ENCODE measurements at regions not wholly inside any gene's neighbourhood (a gene's known extent, or its start where the extent isn't known, plus 50 kb on each side); places are given as distances from the start of the nearest gene placed in this dataset.

- peak in 1 of 2 donors; percentile 1 for DNase-seq (ENCODE audit: low read depth in 2 of 2)
Observed at GRCh38 chr2:5474716-5475115, 217.5 kb upstream of the SOX11 start.

GRCh38 chr2:5479265-5479928, 212.8 kb upstream of the SOX11 start:
- no peak for DNase-seq (ENCODE audit: low read depth in 2 of 2)

DNA sequence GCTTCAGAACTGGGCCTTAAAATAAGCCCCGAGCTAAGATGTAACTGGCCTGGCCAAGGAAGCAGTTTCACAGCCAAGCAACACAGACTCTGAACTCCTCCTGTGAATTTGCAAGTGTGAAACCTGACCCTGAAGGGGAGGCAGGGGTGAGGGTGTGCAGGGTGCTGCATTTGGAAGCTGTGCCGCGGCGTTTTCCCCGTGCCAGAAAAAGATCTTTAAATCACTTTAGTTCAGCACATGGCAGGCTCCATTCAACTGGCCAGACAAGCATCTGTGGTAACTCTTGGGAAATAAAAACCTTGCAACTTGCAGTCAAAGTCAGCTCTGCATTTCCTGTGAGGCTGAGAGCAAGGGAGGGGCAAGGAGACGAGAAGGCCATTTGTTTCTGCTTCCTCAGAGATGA, 209.3 kb upstream of the SOX11 start:
- DNase-seq (ENCODE audit: low read depth in 2 of 2), result no peak

DNA sequence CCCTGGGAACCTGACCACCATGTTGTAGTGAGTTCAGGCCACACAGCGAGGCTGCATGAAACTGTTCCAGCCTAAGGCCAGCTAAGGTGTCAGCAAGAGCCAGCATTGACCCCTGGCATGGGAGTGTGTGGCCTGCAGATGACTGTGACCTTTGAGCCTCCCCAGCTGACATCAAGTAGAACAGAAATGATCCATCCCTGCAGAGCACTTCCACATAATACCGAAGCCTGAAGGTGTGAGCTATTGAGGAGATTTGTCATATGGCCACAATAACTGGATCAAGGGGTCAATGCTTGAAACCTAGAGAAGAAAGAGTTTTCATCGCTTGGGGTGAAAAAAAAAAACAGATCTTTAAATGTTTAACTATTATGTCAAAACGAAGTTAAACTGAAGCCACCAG, 207.3 kb upstream of the SOX11 start:
- DNase-seq (ENCODE audit: low read depth in 2 of 2), result no peak

DNA sequence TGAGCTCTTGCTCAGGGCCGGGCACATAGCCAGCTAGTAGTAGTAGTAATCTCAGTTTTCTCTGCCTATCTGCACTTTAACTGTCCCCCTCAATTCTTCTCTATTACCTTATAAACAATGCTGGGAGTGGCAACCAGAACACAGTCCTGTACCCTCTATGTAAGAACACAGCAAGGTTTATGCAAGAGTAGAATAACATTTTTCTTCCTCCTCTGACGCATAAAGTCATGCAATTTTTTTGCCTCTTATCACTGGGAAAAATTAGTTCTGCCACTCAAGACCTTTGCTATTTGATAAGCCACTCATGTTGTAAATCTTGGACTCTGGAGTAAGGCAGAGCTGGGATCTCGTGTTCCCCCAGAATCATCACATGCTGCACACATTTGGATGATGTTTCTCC, 200.7 kb upstream of the SOX11 start:
- DNase-seq (ENCODE audit: low read depth in 2 of 2), result no peak

DNA sequence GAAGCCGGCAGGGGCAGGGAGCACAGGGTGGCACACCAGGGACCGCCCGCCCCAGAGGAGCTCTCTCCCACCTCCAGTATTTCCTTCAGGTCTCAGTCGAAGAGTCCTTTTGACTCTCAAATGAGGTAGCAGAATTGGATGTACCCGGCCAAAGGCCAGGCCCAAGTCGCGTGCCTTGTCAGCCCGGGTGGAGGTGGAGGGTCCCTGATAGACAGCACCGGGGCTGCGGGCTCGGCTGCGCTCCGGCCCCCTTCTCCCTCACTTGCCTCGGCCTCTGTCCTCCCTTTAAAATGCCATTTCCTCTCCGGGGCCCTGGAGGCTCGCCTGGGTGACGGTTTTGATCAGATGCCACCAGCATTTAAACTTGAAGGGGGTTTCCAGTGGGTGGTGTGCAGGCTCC, 198.9 kb upstream of the SOX11 start:
- DNase-seq (ENCODE audit: low read depth in 2 of 2), result no peak

- no peak for DNase-seq (ENCODE audit: low read depth in 2 of 2)
Observed at GRCh38 chr2:5494212-5494611, 198.0 kb upstream of the SOX11 start.

GRCh38 chr2:5495586-5495985, 196.6 kb upstream of the SOX11 start:
- DNase-seq (ENCODE audit: low read depth in 2 of 2), result no peak

- no peak for DNase-seq (ENCODE audit: low read depth in 2 of 2)
Observed at GRCh38 chr2:5497874-5498273, 194.3 kb upstream of the SOX11 start.

DNA sequence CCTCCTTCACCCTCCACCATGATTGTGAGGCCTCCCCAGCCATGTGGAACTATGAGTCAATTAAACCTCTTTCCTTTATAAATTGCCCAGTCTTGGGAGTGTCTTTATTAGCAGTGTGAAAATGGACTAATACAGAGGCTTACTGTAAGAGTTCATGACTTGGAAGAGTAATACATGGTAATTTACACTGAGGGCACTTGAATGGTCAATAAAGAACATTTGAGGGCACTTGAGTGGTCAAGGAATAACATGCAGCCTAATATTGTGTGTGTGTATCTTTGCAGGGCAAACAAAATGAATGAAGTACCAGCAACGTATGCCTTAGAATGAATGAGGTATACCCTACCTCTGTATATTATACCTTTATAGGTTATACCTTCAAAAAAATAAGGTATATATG, 190.4 kb upstream of the SOX11 start:
- DNase-seq (ENCODE audit: low read depth in 2 of 2), result no peak

DNA sequence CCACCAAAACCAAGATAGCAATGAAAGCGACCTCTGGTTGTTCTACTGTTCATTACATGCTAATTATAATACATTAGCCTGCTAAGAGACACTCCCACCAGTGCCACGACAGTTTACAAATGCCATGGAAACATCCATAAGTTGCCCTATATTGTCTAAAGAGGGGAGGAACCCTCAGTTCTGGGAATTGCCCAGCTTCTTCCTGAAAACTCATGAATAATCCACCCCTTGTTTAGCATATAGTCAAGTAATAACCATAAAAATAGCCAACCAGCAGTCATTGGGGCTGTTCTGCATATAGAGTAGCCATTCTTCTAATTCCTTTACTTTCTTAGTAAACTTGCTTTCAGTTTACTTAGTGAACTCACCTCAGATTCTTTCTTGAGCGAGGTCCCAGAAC, 189.8 kb upstream of the SOX11 start:
- no peak for DNase-seq (ENCODE audit: low read depth in 2 of 2)

- no peak for DNase-seq (ENCODE audit: low read depth in 2 of 2)
Observed at GRCh38 chr2:5504756-5505155, 187.4 kb upstream of the SOX11 start.

GRCh38 chr2:5507367-5507766, 184.8 kb upstream of the SOX11 start:
- no peak for DNase-seq (ENCODE audit: low read depth in 2 of 2)

GRCh38 chr2:5509362-5509761, 182.8 kb upstream of the SOX11 start:
- DNase-seq (ENCODE audit: low read depth in 2 of 2), result no peak

DNA sequence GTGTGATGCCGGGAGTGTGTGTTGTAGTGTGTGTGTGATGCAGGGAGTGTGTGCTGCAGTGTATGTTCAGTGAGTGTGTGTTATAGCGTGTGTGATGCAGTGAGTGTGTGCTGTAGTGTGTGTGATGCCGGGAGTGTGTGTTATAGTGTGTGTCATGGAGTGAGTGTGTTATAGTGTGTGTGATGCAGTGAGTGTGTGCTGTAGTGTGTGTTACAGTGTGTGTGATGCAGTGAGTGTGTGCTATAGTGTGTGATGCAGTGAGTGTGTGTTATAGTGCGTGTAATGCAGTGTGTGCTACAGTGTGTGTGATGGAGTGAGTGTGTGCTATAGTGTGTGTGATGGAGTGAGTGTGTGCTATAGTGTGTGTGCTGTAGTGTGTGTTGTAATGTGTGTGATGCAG, 182.1 kb upstream of the SOX11 start:
- no peak for DNase-seq (ENCODE audit: low read depth in 2 of 2)

- DNase-seq (ENCODE audit: low read depth in 2 of 2), result no peak
Observed at GRCh38 chr2:5515693-5516092, 176.5 kb upstream of the SOX11 start.

DNA sequence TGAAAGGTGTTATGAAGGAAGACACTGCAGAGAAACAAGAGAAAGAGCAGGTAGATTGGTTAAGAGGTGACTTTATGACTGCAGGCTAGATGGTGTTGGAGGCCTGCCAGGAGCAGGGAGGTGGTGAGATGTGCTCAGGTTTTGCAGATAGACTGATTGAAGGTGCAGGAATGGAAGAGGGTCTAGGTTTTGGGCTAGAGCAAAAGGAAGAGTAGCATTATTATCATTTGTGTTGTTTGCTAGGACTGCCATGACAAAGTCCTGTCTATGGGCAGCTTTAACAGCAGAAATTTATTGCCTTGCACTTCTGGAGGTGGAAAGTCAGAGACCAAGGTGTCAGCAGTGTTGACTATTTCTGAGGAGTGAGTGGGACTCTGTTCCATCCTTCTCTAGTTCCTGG, 172.9 kb upstream of the SOX11 start:
- no peak for DNase-seq (ENCODE audit: low read depth in 2 of 2)

- no peak for DNase-seq (ENCODE audit: low read depth in 2 of 2)
Observed at GRCh38 chr2:5520463-5520972, 171.7 kb upstream of the SOX11 start.

DNA sequence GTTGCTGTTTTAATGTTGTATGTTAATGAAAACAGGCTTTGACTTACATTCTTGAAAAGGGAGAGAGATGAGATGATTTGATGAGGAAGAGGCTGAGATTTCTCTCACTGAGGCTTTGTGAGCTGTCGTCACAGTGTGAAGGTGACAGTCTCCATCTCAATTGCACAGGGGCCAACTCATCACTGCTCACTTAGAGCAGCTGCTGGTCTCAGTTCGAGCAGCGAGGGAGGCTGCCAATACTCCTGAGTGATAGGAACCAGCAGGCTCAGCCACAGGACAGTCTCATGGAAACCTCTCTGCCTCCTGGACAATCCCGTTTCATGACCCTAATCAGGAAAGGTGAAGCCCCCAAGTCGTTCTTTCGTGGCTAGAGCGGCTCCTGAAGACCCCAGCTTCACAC, 170.7 kb upstream of the SOX11 start:
- no peak for DNase-seq (ENCODE audit: low read depth in 2 of 2)

DNA sequence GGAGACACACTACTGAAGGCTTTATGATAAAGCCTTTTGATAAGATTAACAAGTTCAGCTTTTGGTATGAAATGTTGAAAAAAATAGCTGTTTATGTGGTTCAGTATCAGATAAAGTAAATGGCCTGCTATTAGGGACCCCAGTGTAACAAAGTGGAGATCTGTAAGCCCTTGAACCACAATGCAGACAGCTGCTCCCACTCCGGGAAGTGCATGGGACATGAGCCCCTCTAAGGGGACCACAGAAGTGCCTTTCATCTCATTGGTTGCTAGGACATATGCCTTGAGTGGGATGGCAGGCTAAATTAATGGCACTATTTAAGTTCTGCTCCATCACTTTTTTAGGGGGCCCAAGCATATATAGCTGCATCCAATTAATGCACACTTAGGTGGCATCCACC, 167.6 kb upstream of the SOX11 start:
- DNase-seq (ENCODE audit: low read depth in 2 of 2), result no peak

- no peak for DNase-seq (ENCODE audit: low read depth in 2 of 2)
Observed at GRCh38 chr2:5528706-5529105, 163.5 kb upstream of the SOX11 start.

DNA sequence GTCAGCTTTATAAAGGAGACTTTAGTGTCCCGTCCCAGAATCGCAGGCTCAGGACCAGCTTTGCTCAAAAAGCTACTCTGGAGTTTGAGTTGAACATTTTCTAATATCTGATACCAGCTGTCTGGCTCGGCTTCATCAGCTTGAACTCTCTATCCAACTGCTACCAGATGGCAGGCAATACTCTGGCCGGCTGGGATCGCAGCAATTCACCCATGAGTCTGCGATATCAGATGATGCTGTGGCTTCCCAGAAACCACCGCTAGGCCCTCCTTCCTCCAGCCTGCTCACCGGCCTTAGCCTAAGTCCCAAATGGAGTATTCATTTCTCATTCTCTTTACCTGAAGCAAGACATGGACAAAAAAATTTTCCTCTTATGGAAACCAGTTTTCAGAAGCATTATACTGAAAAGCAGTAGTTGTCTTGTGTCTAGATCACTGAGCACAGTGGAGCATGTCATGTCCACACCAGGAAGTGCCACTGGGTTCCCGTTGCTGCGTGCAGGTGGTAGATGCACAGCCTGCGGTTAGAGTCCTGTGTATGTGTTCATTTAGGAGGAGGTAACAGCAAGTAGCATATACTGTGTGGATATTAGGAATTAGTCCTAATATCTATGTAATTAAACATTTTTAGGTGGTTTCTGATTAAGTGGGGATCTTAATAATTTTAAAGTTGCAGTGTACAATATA, 162.0 kb upstream of the SOX11 start:
- no peak for DNase-seq (ENCODE audit: low read depth in 2 of 2)

DNA sequence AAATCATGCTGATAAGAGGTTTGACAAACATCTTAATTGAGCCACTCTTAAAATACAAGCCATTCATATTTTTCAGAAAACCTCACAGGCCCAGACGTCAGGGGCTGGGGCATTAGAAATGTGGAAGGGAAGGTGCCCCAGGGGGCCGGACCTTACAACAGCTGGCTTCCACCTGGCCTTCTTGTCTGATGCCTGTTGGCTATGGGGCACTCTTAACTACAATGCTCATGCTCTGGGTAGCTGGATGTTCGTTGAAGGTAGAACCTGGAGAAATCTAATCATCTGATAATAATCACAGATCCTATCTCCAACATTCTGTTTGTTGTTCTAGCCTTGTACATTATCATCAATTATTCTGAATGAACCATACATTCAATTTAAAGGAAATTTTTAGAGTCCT, 156.9 kb upstream of the SOX11 start:
- no peak for DNase-seq (ENCODE audit: low read depth in 2 of 2)
